GM19023 (cell line): ENCODE measurements at regions not wholly inside any gene's neighbourhood (a gene's known extent, or its start where the extent isn't known, plus 50 kb on each side); places are given as distances from the start of the nearest gene placed in this dataset.

Experiments
- ATAC-seq: cut with Tn5 transposase; IDR thresholded peaks from one replicate; pipeline ENCODE4 v1.9.1; 2021; ENCODE audit warnings: mild to moderate bottlenecking, moderate library complexity; ENCODE audit not compliant: unreplicated experiment

- no peak for ATAC-seq
Measured at GRCh38 chr12:42660968-42661937, 71.7 kb upstream of the PRICKLE1 start.

- ATAC-seq = no peak
Measured at GRCh38 chr12:42660117-42660516, 70.6 kb upstream of the PRICKLE1 start.

GRCh38 chr12:42652048-42652447, 62.5 kb upstream of the PRICKLE1 start:
- ATAC-seq = no peak

GRCh38 chr12:42648061-42648460, 58.5 kb upstream of the PRICKLE1 start:
- no peak for ATAC-seq

- ATAC-seq = no peak
Measured at GRCh38 chr12:42643881-42644579, 54.5 kb upstream of the PRICKLE1 start.

- no peak for ATAC-seq
Measured at GRCh38 chr12:42641221-42641885, 51.8 kb upstream of the PRICKLE1 start.

GRCh38 chr12:42640391-42640790, 50.8 kb upstream of the PRICKLE1 start:
- no peak for ATAC-seq

- no peak for ATAC-seq
Measured at GRCh38 chr12:42639556-42639955, 50.0 kb upstream of the PRICKLE1 start.
